ENCODE measurements at regions not wholly inside any gene's neighbourhood (a gene's known extent, or its start where the extent isn't known, plus 50 kb on each side); places are given as distances from the start of the nearest gene placed in this dataset.
"Not testable (repeated sequence)": the region's sequence is repeated elsewhere in the genome, so short reads cannot be mapped to it uniquely, and the experiment has no call there.

DNA sequence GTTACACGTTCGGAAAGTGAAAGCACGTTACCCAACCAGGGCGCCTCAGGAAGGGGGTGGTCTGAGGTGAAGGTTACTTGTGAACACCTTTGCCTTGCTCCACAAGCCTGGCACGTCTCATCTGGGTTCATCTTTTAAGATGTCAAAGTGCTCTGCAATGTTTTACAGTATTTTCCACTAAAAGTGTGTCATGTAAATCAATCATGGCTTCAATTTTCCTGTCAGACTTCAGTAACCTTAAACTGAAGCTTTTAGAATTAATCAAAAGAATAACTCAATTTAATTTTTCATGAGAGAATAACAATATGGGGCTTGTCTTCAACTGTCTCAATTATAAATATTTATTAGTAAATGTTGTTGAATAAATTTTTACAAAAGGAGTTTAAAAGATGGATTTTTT is 93.3 kb upstream of the FANCL start:
- intact Hi-C loops (cut with DNase I): no loop called here

DNA sequence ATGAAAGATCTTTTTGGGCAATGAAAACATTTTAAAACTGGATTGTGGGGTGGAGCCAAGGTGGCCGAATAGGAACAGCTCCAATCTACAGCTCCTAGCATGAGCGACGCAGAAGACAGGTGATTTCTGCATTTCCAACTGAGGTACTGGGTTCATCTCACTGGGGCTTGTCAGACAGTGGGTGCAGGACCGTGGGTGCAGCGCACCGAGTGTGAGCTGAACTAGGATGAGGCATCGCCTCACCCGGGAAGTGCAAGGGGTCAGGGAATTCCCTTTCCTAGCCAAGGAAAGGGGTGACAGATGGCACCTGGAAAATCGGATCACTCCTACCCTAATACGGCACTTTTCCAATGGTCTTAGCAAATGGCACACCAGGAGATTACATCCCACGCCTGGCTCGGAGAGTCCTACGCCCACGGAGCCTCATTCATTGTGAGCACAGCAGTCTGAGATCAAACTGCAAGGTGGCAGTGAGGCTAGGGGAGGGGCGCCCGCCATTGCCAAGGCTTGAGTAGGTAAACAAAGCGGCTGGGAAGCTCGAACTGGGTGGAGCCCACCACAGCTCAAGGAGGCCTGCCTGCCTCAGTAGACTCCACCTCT is 84.3 kb upstream of the FANCL start:
- not testable (repeated sequence) for ATAC-seq
- WGBS: 85% methylated on average over 18 of the region's 18 CpGs

More for the DNA sequence above, 93.3 kb upstream of the FANCL start:
- H3K27ac ChIP-seq (ENCODE audit: low read length): no peak overlapping the region
- H3K4me1 ChIP-seq (ENCODE audit: control insufficient read depth, insufficient read depth, low read length): no peaks in the 10 kb centered on the region
- no peaks in the 10 kb centered on the region for H3K9me3 ChIP-seq (ENCODE audit: control insufficient read depth, low read length)
- WGBS: 64% methylated on average over 5 of the region's 5 CpGs
- no peak for DNase-seq
- H3K27me3 ChIP-seq (ENCODE audit: control insufficient read depth, insufficient read depth): no peaks in the 10 kb centered on the region
- no peak for ATAC-seq
- no peak overlapping the region for H3K4me3 ChIP-seq (ENCODE audit: low read length)

DNA sequence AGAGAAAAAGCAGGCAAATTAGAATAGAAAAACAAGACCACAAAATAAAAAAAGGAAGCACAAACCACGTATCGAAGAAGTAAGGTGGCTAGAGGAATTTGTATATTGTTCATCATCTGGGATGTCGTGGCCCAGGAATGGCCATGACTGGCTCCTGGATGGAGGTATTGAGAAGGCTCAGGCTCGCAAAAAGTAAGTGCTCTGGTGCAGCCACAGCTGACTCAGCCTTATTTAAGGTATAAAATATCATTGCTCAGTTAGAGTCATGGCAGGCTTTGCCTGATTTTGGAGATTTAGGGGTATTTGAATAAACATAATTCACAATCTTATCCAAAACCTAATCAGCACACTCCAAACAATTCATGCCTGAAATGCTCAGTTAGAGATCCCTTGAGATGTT is 78.4 kb upstream of the FANCL start:
- Histone ChIP-seq H3K9me3 (ENCODE audit: control insufficient read depth, low read length) (no peaks in the 10 kb centered on the region), H3K27me3 (ENCODE audit: control insufficient read depth, insufficient read depth) (no peaks in the 10 kb centered on the region), H3K4me3 (ENCODE audit: low read length) (no peak overlapping the region), H3K4me1 (ENCODE audit: control insufficient read depth, insufficient read depth, low read length) (no peaks in the 10 kb centered on the region), H3K27ac (ENCODE audit: low read length) (no peak overlapping the region)
- intact Hi-C loops (cut with DNase I): no loop called here
- 80% methylated on average over 4 of the region's 4 CpGs for WGBS
- no peak for DNase-seq
- no peak for ATAC-seq

More for the DNA sequence above, 84.3 kb upstream of the FANCL start:
- H3K4me3 ChIP-seq (ENCODE audit: low read length); H3K27me3 ChIP-seq (ENCODE audit: control insufficient read depth, insufficient read depth); H3K4me1 ChIP-seq (ENCODE audit: control insufficient read depth, insufficient read depth, low read length); H3K27ac ChIP-seq (ENCODE audit: low read length); intact Hi-C loops (cut with DNase I); H3K9me3 ChIP-seq (ENCODE audit: control insufficient read depth, low read length): not testable (repeated sequence)
- peak in 1 of 3 donors; percentile 6 for DNase-seq

DNA sequence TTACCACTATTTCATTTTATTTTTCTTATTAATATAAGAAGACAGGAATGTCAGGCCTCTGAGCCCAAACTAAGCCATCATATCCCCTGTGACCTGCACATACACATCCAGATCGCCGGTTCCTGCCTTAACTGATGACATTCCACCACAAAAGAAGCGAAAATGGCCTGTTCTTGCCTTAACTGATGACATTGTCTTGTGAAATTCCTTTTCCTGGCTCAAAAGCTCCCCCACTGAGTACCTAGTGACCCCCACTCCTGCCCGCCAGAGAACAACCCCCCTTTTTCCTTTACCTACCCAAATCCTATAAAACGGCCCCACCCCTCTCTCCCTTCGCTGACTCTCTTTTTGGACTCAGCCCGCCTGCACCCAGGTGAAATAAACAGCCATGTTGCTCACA is 77.8 kb upstream of the FANCL start:
- ATAC-seq; H3K27me3 ChIP-seq (ENCODE audit: control insufficient read depth, insufficient read depth); DNase-seq; H3K9me3 ChIP-seq (ENCODE audit: control insufficient read depth, low read length); H3K4me3 ChIP-seq (ENCODE audit: low read length); H3K4me1 ChIP-seq (ENCODE audit: control insufficient read depth, insufficient read depth, low read length); H3K27ac ChIP-seq (ENCODE audit: low read length); intact Hi-C loops (cut with DNase I): not testable (repeated sequence)
- 67% methylated on average over 7 of the region's 7 CpGs for WGBS

DNA sequence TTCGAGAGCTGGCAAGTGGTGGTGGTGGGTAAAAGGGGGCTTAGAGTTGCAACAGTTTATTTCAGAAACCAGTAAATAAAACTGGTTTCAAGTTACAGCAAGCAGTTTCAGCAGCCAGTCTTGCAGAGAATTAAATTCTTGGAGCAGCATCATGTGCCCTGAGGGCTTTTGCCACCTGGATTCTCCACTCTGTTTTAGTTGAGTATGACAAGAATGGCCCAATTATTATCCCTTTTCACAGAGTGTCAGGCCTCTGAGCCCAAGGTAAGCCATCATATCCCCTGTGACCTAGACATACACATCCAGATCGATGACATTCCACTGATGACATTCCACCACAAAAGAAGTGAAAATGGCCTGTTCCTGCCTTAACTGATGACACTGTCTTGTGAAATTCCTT is 72.8 kb upstream of the FANCL start:
- DNase-seq (no peak), ATAC-seq (no peak)
- no peak overlapping the region for H3K27ac ChIP-seq (ENCODE audit: low read length)
- H3K27me3 ChIP-seq (ENCODE audit: control insufficient read depth, insufficient read depth): no peaks in the 10 kb centered on the region
- no peak overlapping the region for H3K4me3 ChIP-seq (ENCODE audit: low read length)
- H3K9me3 ChIP-seq (ENCODE audit: control insufficient read depth, low read length): no peaks in the 10 kb centered on the region
- WGBS: 82% methylated on average over 2 of the region's 2 CpGs
- intact Hi-C loops (cut with DNase I): no loop called here
- no peaks in the 10 kb centered on the region for H3K4me1 ChIP-seq (ENCODE audit: control insufficient read depth, insufficient read depth, low read length)

DNA sequence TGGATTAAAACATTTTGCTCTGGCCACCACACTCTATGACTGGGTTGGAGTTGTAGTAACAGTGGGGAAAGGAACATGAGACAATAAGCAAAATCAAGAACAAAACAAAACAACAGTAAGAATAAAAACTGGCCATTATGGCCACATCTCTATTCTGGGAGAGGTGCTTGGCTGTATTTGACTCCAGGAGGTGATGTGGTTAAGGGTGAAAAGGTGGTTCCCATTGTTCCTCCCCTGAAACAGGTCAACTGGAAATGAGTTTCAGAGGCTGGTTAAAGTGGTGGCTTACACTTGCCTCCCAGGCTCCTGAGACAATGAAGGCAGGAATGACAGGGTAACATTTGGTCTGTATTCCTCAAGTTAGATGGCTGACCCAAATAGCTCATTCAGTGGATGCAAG is 67.3 kb upstream of the FANCL start:
- no peaks in the 10 kb centered on the region for H3K27me3 ChIP-seq (ENCODE audit: control insufficient read depth, insufficient read depth)
- DNase-seq: no peak
- H3K9me3 ChIP-seq (ENCODE audit: control insufficient read depth, low read length): no peaks in the 10 kb centered on the region
- no peak overlapping the region for H3K4me3 ChIP-seq (ENCODE audit: low read length)
- no peak overlapping the region for H3K27ac ChIP-seq (ENCODE audit: low read length)
- ATAC-seq: no peak
- intact Hi-C loops (cut with DNase I): no loop called here
- H3K4me1 ChIP-seq (ENCODE audit: control insufficient read depth, insufficient read depth, low read length): no peaks in the 10 kb centered on the region

DNA sequence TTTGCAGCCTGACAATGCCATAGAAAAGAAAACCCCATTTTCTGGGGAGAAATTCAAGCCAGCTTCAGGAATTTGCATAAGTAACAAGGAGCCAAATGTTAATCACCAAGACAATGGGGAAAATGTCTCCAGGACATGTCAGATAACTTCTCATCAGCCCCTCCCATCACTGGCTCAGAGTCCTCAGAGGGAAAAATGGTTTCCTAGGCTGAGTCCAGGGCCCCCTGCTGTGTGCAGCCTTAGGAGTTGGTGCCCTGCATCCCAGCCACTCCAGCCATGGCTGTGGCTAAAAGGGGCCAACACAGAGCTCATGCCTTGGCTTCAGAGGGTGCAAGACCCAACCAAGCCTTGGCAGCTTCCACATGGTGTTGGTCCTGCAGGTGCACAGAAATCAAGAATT is 63.7 kb upstream of the FANCL start:
- no peak for DNase-seq
- ATAC-seq: no peak
- H3K4me1 ChIP-seq (ENCODE audit: control insufficient read depth, insufficient read depth, low read length): no peaks in the 10 kb centered on the region
- no peaks in the 10 kb centered on the region for H3K27me3 ChIP-seq (ENCODE audit: control insufficient read depth, insufficient read depth)
- intact Hi-C loops (cut with DNase I): no loop called here
- H3K4me3 ChIP-seq (ENCODE audit: low read length): no peak overlapping the region
- H3K9me3 ChIP-seq (ENCODE audit: control insufficient read depth, low read length): no peaks in the 10 kb centered on the region
- no peak overlapping the region for H3K27ac ChIP-seq (ENCODE audit: low read length)

DNA sequence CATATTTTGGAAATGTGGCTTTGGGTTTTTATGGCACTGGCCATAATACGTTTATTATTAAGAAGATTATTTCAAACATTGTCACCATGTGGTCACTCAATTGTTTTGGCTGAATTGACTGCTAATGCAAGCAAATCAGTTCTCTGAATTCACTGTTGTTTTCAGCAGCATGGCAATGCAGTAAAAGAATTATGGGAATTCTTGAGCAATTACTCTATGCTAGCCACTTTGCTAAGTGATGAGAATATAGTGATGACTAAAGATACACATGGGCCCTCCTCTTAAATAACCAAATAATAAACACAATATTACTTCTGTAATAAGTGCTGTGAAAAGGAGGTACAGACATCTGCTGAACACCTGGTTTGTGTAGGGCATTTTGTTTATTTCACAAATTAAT is 58.0 kb upstream of the FANCL start:
- H3K4me3 ChIP-seq (ENCODE audit: low read length): no peak overlapping the region
- 73% methylated on average over 1 of the region's 1 CpG for WGBS
- DNase-seq: no peak
- H3K4me1 ChIP-seq (ENCODE audit: control insufficient read depth, insufficient read depth, low read length): no peaks in the 10 kb centered on the region
- no peaks in the 10 kb centered on the region for H3K27me3 ChIP-seq (ENCODE audit: control insufficient read depth, insufficient read depth)
- intact Hi-C loops (cut with DNase I): no loop called here
- no peak overlapping the region for H3K27ac ChIP-seq (ENCODE audit: low read length)
- no peak for ATAC-seq
- no peaks in the 10 kb centered on the region for H3K9me3 ChIP-seq (ENCODE audit: control insufficient read depth, low read length)

DNA sequence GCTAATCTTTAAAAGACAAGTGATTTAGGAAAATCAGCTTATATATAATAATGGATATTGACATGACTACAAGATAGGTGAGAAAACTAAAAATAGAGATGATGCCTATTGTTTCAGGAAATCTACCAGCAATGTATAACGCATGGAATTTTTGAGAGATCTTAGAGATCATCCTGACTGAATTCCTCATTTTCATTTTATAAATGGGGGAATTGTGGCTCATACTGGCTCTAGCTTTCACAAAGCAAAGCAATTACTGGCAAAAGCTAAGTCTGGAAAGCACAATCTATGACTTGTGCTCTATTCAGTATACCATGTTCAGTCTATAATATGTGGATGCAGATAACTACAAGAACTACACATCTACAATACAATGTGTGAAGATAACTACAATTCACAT is 51.9 kb upstream of the FANCL start:
- DNase-seq (no peak), ATAC-seq (no peak)
- H3K4me3 ChIP-seq (ENCODE audit: low read length): no peak overlapping the region
- no peaks in the 10 kb centered on the region for H3K4me1 ChIP-seq (ENCODE audit: control insufficient read depth, insufficient read depth, low read length)
- intact Hi-C loops (cut with DNase I): no loop called here
- H3K9me3 ChIP-seq (ENCODE audit: control insufficient read depth, low read length): no peaks in the 10 kb centered on the region
- WGBS: 57% methylated on average over 1 of the region's 1 CpG
- H3K27me3 ChIP-seq (ENCODE audit: control insufficient read depth, insufficient read depth): peaks cover 3% of the 10 kb centered on the region
- H3K27ac ChIP-seq (ENCODE audit: low read length): no peak overlapping the region

DNA sequence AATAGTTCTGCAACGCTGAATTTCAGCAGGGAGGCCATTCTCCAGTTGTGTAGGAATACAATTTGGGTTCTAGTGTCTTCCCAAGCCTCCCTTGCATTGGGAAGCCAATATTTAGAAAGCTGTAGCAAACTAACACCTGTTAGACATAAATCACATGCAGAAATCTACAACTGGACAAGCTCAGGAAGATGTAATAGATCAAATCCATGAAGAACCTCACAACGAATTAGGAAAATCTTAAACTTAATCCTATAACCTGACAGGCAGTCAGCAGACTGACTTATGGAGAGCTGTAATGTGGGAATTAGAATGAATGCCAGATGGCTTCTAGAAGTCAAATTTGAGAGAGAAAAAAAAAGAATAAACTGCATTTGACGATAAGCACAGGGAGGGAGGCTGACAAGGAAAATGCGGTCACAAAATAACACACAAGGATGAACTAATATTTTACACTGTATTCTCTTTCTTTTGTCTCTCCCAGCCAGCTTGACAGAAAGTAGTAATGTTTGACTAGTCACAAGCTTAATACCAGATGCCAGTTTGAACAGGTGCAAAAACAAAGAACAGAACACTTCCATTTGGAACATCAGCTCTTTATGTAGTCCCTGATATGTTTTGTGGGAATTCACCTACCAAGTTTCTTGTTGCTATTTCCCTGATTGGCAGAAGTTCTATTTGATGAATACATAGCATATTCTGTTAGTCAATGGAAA is 50.8 kb upstream of the FANCL start:
- Histone ChIP-seq H3K4me3 (ENCODE audit: low read length) (no peak overlapping the region), H3K9me3 (ENCODE audit: control insufficient read depth, low read length) (no peaks in the 10 kb centered on the region), H3K27ac (ENCODE audit: low read length) (no peak overlapping the region), H3K27me3 (ENCODE audit: control insufficient read depth, insufficient read depth) (peaks cover 3% of the 10 kb centered on the region), H3K4me1 (ENCODE audit: control insufficient read depth, insufficient read depth, low read length) (no peaks in the 10 kb centered on the region)
- ATAC-seq (no peak), DNase-seq (no peak)
- 73% methylated on average over 4 of the region's 4 CpGs for WGBS
- intact Hi-C loops (cut with DNase I): no loop called here
